ENCODE measurements at regions not wholly inside any gene's neighbourhood (a gene's known extent, or its start where the extent isn't known, plus 50 kb on each side); places are given as distances from the start of the nearest gene placed in this dataset.

- DNase-seq = no peak
- Histone ChIP-seq H3K4me3 (replicated peaks in 1 of 3; ENCODE audit: low read depth in 2 of 3, low read length in 3 of 3) (no peak overlapping the region), H3K4me2 (replicated peaks; ENCODE audit: extremely low read depth, low read length, poor library complexity, severe bottlenecking) (no peak overlapping the region), H3K9ac (ENCODE audit: insufficient read depth, low read length, poor library complexity, severe bottlenecking) (no peak overlapping the region), H3K79me2 (ENCODE audit: insufficient read depth, low read length) (no peaks in the 10 kb centered on the region), H2AFZ (ENCODE audit: insufficient read depth, low read depth, low read length, poor library complexity, severe bottlenecking) (no peak overlapping the region), H3K36me3 (replicated peaks in 1 of 2; ENCODE audit: control insufficient read depth in 1 of 2, insufficient read depth in 2 of 2, low read length in 2 of 2) (no peaks in the 10 kb centered on the region), H3K27ac (ENCODE audit: low read depth in 1 of 2, low read length in 2 of 2) (no peak overlapping the region), H3K4me1 (ENCODE audit: control insufficient read depth in 1 of 2, insufficient read depth in 2 of 2, low read length in 2 of 2) (peaks cover 13% of the 10 kb centered on the region in 2 donors), H4K20me1 (ENCODE audit: insufficient read depth, low read length) (no peaks in the 10 kb centered on the region), H3K9me3 (replicated peaks in 1 of 2; ENCODE audit: control insufficient read depth in 1 of 2, insufficient read depth in 1 of 2, low read length in 2 of 2) (no peaks in the 10 kb centered on the region), H3K27me3 (ENCODE audit: control insufficient read depth in 2 of 2, insufficient read depth in 2 of 2, low read length in 2 of 2) (no peaks in the 10 kb centered on the region)
- H3K9me3 Mint-ChIP-seq = peaks cover 0 to 6% (median 0%) of the 10 kb centered on the region in 7 donors
- 78% methylated on average over 3 of the region's 4 CpGs for WGBS (ENCODE audit: insufficient coverage)
- no peak overlapping the region for H3K27ac Mint-ChIP-seq
- TF ChIP-seq CTCF (IDR thresholded peaks at IDR 0.05) = no peak
- no peak overlapping the region for H3K4me3 Mint-ChIP-seq
- no peaks in the 10 kb centered on the region for H3K36me3 Mint-ChIP-seq
- H3K4me1 Mint-ChIP-seq = peaks cover 14% of the 10 kb centered on the region
- intact Hi-C loops (cut with micrococcal nuclease) = no loop called here
- H3K27me3 Mint-ChIP-seq (ENCODE audit: low read depth in 3 of 3) = peaks cover 0 to 2% (median 2%) of the 10 kb centered on the region in 3 donors
These were observed 106.1 kb downstream of the PCSK1 start for GRCh38 chr5:96326902-96327301.

- Histone ChIP-seq H3K9me3 (replicated peaks in 1 of 2; ENCODE audit: control insufficient read depth in 1 of 2, insufficient read depth in 1 of 2, low read length in 2 of 2) (no peaks in the 10 kb centered on the region), H4K20me1 (ENCODE audit: insufficient read depth, low read length) (no peaks in the 10 kb centered on the region), H2AFZ (ENCODE audit: insufficient read depth, low read depth, low read length, poor library complexity, severe bottlenecking) (no peak overlapping the region), H3K9ac (ENCODE audit: insufficient read depth, low read length, poor library complexity, severe bottlenecking) (no peak overlapping the region), H3K36me3 (replicated peaks in 1 of 2; ENCODE audit: control insufficient read depth in 1 of 2, insufficient read depth in 2 of 2, low read length in 2 of 2) (no peaks in the 10 kb centered on the region), H3K79me2 (ENCODE audit: insufficient read depth, low read length) (no peaks in the 10 kb centered on the region), H3K4me2 (replicated peaks; ENCODE audit: extremely low read depth, low read length, poor library complexity, severe bottlenecking) (no peak overlapping the region), H3K27me3 (ENCODE audit: control insufficient read depth in 2 of 2, insufficient read depth in 2 of 2, low read length in 2 of 2) (no peaks in the 10 kb centered on the region), H3K4me1 (ENCODE audit: control insufficient read depth in 1 of 2, insufficient read depth in 2 of 2, low read length in 2 of 2) (no peaks in the 10 kb centered on the region), H3K27ac (ENCODE audit: low read depth in 1 of 2, low read length in 2 of 2) (no peak overlapping the region), H3K4me3 (replicated peaks in 1 of 3; ENCODE audit: low read depth in 2 of 3, low read length in 3 of 3) (no peak overlapping the region)
- H3K36me3 Mint-ChIP-seq = no peaks in the 10 kb centered on the region
- no peak for DNase-seq
- WGBS (ENCODE audit: insufficient coverage) = no CpG with 5 or more reads among the region's 2 CpGs
- H3K4me1 Mint-ChIP-seq = no peaks in the 10 kb centered on the region
- H3K27ac Mint-ChIP-seq = no peak overlapping the region
- TF ChIP-seq CTCF (IDR thresholded peaks at IDR 0.05) = no peak
- peaks cover 0 to 6% (median 0%) of the 10 kb centered on the region in 7 donors for H3K9me3 Mint-ChIP-seq
- intact Hi-C loops (cut with micrococcal nuclease) = no loop called here
- no peak overlapping the region for H3K4me3 Mint-ChIP-seq
- peaks cover 0 to 2% (median 0%) of the 10 kb centered on the region in 3 donors for H3K27me3 Mint-ChIP-seq (ENCODE audit: low read depth in 3 of 3)
These were observed 108.3 kb downstream of the PCSK1 start for GRCh38 chr5:96324708-96325107.
